ENCODE measurements at regions not wholly inside any gene's neighbourhood (a gene's known extent, or its start where the extent isn't known, plus 50 kb on each side); places are given as distances from the start of the nearest gene placed in this dataset.
"Not testable (repeated sequence)": the region's sequence is repeated elsewhere in the genome, so short reads cannot be mapped to it uniquely, and the experiment has no call there.

- ATAC-seq = no peak
Observed at GRCh38 chr3:20975188-20975651, 775.8 kb downstream of the ZNF385D start.

GRCh38 chr3:20974396-20974795 lies 776.6 kb downstream of the ZNF385D start:
- TF ChIP-seq CSDC2 (CRISPR knock-in tag; IDR thresholded peaks at IDR 0.05) = no peak
- TF ChIP-seq BACH2 (CRISPR knock-in tag; IDR thresholded peaks at IDR 0.05; ENCODE audit: borderline replicate concordance) = no peak
- TF ChIP-seq ZC3H10 (CRISPR knock-in tag; IDR thresholded peaks at IDR 0.05) = no peak
- no peak for TF ChIP-seq SNAI2 (CRISPR knock-in tag; IDR thresholded peaks at IDR 0.05)
- peak; percentile 49; the same call in 1 of the 3 replicates for ATAC-seq

More at GRCh38 chr3:20975188-20975651, 775.8 kb downstream of the ZNF385D start:
- no peak for TF ChIP-seq PATZ1 (CRISPR knock-in tag; IDR thresholded peaks at IDR 0.05; ENCODE audit: borderline replicate concordance)
- TF ChIP-seq CSDC2 (CRISPR knock-in tag; IDR thresholded peaks at IDR 0.05) = no peak
- no peak for TF ChIP-seq ZFP3 (CRISPR knock-in tag; IDR thresholded peaks at IDR 0.05)
- no peak for TF ChIP-seq PPARA (CRISPR knock-in tag; IDR thresholded peaks at IDR 0.05; ENCODE audit: borderline replicate concordance)
- no peak for TF ChIP-seq TCF4 (CRISPR knock-in tag; IDR thresholded peaks at IDR 0.05; ENCODE audit: borderline replicate concordance)
- no peak for TF ChIP-seq BACH2 (CRISPR knock-in tag; IDR thresholded peaks at IDR 0.05; ENCODE audit: borderline replicate concordance)
- TF ChIP-seq ISL1 (CRISPR knock-in tag; IDR thresholded peaks at IDR 0.05) = no peak
- no peak for TF ChIP-seq GLIS3 (CRISPR knock-in tag; IDR thresholded peaks at IDR 0.05)
- no peak for TF ChIP-seq ZNF565 (CRISPR knock-in tag; conservative IDR thresholded peaks at IDR 0.05; ENCODE audit: low read depth)
- TF ChIP-seq ESRRG (CRISPR knock-in tag; IDR thresholded peaks at IDR 0.05) = no peak
- no peak for TF ChIP-seq RARB (CRISPR knock-in tag; IDR thresholded peaks at IDR 0.05)
- no peak for TF ChIP-seq CREB5 (CRISPR knock-in tag; IDR thresholded peaks at IDR 0.05; ENCODE audit: low read depth)
- no peak for TF ChIP-seq OSR1 (CRISPR knock-in tag; IDR thresholded peaks at IDR 0.05)
- TF ChIP-seq ARNTL (CRISPR knock-in tag; IDR thresholded peaks at IDR 0.05; ENCODE audit: borderline replicate concordance, low read depth) = no peak
- no peak for TF ChIP-seq CSRNP3 (CRISPR knock-in tag; IDR thresholded peaks at IDR 0.05)
- TF ChIP-seq ZFP30 (CRISPR knock-in tag; IDR thresholded peaks at IDR 0.05) = no peak
- TF ChIP-seq ZC3H10 (CRISPR knock-in tag; IDR thresholded peaks at IDR 0.05) = no peak
- TF ChIP-seq SNAI2 (CRISPR knock-in tag; IDR thresholded peaks at IDR 0.05) = no peak
- TF ChIP-seq TOX (CRISPR knock-in tag; IDR thresholded peaks at IDR 0.05; ENCODE audit: borderline replicate concordance) = no peak

- ATAC-seq = not testable (repeated sequence)
Observed at GRCh38 chr3:20970807-20971206, 780.2 kb downstream of the ZNF385D start.

- ATAC-seq = not testable (repeated sequence)
Observed at GRCh38 chr3:20967485-20967884, 781.5 kb upstream of the SGO1 start.

- TF ChIP-seq ZNF70 (CRISPR knock-in tag; IDR thresholded peaks at IDR 0.05) (no peak), CSDC2 (CRISPR knock-in tag; IDR thresholded peaks at IDR 0.05) (no peak), TSHZ2 (CRISPR knock-in tag; IDR thresholded peaks at IDR 0.05) (no peak), ZC3H10 (CRISPR knock-in tag; IDR thresholded peaks at IDR 0.05) (no peak), TCF4 (CRISPR knock-in tag; IDR thresholded peaks at IDR 0.05; ENCODE audit: borderline replicate concordance) (no peak), TOX (CRISPR knock-in tag; IDR thresholded peaks at IDR 0.05; ENCODE audit: borderline replicate concordance) (no peak), BACH2 (CRISPR knock-in tag; IDR thresholded peaks at IDR 0.05; ENCODE audit: borderline replicate concordance) (no peak)
- ATAC-seq = no peak
Observed at GRCh38 chr3:20958161-20958560, 772.2 kb upstream of the SGO1 start.

Measured in SK-N-SH treated with all-trans-retinoic acid at 6 μM for 48 hours (cell line).